ENCODE measurements at regions not wholly inside any gene's neighbourhood (a gene's known extent, or its start where the extent isn't known, plus 50 kb on each side); places are given as distances from the start of the nearest gene placed in this dataset.

- TF ChIP-seq, protein P1, sequence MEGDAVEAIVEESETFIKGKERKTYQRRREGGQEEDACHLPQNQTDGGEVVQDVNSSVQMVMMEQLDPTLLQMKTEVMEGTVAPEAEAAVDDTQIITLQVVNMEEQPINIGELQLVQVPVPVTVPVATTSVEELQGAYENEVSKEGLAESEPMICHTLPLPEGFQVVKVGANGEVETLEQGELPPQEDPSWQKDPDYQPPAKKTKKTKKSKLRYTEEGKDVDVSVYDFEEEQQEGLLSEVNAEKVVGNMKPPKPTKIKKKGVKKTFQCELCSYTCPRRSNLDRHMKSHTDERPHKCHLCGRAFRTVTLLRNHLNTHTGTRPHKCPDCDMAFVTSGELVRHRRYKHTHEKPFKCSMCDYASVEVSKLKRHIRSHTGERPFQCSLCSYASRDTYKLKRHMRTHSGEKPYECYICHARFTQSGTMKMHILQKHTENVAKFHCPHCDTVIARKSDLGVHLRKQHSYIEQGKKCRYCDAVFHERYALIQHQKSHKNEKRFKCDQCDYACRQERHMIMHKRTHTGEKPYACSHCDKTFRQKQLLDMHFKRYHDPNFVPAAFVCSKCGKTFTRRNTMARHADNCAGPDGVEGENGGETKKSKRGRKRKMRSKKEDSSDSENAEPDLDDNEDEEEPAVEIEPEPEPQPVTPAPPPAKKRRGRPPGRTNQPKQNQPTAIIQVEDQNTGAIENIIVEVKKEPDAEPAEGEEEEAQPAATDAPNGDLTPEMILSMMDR (IDR thresholded peaks at IDR 0.05; ENCODE audit: poor library complexity, severe bottlenecking), result no peak
- TF ChIP-seq RAD21 (conservative IDR thresholded peaks at IDR 0.05), result no peak
- no peak for TF ChIP-seq EZH2 (IDR thresholded peaks at IDR 0.05; ENCODE audit: borderline replicate concordance, insufficient read depth, low read length, poor library complexity, severe bottlenecking)
- TF ChIP-seq MXI1 (conservative IDR thresholded peaks at IDR 0.05; ENCODE audit: poor library complexity, severe bottlenecking), result no peak
- TF ChIP-seq POLR2AphosphoS5 (IDR thresholded peaks at IDR 0.05), result no peak
- no peak for TF ChIP-seq EP300 (conservative IDR thresholded peaks at IDR 0.05; ENCODE audit: poor library complexity, severe bottlenecking)
- no peak for TF ChIP-seq TAF1 (IDR thresholded peaks at IDR 0.05; ENCODE audit: low read depth)
- TF ChIP-seq, protein P2, sequence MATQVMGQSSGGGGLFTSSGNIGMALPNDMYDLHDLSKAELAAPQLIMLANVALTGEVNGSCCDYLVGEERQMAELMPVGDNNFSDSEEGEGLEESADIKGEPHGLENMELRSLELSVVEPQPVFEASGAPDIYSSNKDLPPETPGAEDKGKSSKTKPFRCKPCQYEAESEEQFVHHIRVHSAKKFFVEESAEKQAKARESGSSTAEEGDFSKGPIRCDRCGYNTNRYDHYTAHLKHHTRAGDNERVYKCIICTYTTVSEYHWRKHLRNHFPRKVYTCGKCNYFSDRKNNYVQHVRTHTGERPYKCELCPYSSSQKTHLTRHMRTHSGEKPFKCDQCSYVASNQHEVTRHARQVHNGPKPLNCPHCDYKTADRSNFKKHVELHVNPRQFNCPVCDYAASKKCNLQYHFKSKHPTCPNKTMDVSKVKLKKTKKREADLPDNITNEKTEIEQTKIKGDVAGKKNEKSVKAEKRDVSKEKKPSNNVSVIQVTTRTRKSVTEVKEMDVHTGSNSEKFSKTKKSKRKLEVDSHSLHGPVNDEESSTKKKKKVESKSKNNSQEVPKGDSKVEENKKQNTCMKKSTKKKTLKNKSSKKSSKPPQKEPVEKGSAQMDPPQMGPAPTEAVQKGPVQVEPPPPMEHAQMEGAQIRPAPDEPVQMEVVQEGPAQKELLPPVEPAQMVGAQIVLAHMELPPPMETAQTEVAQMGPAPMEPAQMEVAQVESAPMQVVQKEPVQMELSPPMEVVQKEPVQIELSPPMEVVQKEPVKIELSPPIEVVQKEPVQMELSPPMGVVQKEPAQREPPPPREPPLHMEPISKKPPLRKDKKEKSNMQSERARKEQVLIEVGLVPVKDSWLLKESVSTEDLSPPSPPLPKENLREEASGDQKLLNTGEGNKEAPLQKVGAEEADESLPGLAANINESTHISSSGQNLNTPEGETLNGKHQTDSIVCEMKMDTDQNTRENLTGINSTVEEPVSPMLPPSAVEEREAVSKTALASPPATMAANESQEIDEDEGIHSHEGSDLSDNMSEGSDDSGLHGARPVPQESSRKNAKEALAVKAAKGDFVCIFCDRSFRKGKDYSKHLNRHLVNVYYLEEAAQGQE (IDR thresholded peaks at IDR 0.05; ENCODE audit: borderline replicate concordance), result no peak
- no peak for TF ChIP-seq SMC3 (conservative IDR thresholded peaks at IDR 0.05; ENCODE audit: poor library complexity)
- Histone ChIP-seq H3K27me3 (ENCODE audit: insufficient read depth, low read depth, low read length) (no peaks in the 10 kb centered on the region), H3F3A (ENCODE audit: insufficient read depth, low read length, poor library complexity, severe bottlenecking) (no peaks in the 10 kb centered on the region), H3K27ac (ENCODE audit: low read length) (no peak overlapping the region), H3K36me3 (ENCODE audit: insufficient read depth, low read length) (no peaks in the 10 kb centered on the region), H3K9me3 (ENCODE audit: low read length) (no peaks in the 10 kb centered on the region), H3K4me2 (ENCODE audit: low read length) (no peak overlapping the region), H3K4me3 (ENCODE audit: low read length) (no peak overlapping the region), H3K9me2 (ENCODE audit: insufficient read depth, low read length) (no peaks in the 10 kb centered on the region), H4K20me1 (ENCODE audit: insufficient read depth) (no peaks in the 10 kb centered on the region), H2AFZ (ENCODE audit: low read depth, low read length) (no peak overlapping the region), H3K9ac (ENCODE audit: low read length) (no peak overlapping the region), H3K79me2 (replicated peaks; ENCODE audit: insufficient read depth, low read length) (no peaks in the 10 kb centered on the region)
Observed at GRCh38 chr3:6097556-6097955, 763.4 kb upstream of the GRM7 start.

GRCh38 chr3:6098516-6099157 is 762.3 kb upstream of the GRM7 start:
- Histone ChIP-seq H4K20me1 (ENCODE audit: insufficient read depth) (no peaks in the 10 kb centered on the region), H3K27ac (ENCODE audit: low read length) (no peak overlapping the region), H3K27me3 (ENCODE audit: insufficient read depth, low read depth, low read length) (no peaks in the 10 kb centered on the region), H3K36me3 (ENCODE audit: insufficient read depth, low read length) (no peaks in the 10 kb centered on the region), H2AFZ (ENCODE audit: low read depth, low read length) (no peak overlapping the region), H3K4me3 (ENCODE audit: low read length) (no peak overlapping the region), H3K9me3 (ENCODE audit: low read length) (no peaks in the 10 kb centered on the region), H3K9me2 (ENCODE audit: insufficient read depth, low read length) (no peaks in the 10 kb centered on the region), H3F3A (ENCODE audit: insufficient read depth, low read length, poor library complexity, severe bottlenecking) (no peaks in the 10 kb centered on the region), H3K4me2 (ENCODE audit: low read length) (no peak overlapping the region), H3K79me2 (replicated peaks; ENCODE audit: insufficient read depth, low read length) (no peaks in the 10 kb centered on the region), H3K9ac (ENCODE audit: low read length) (no peak overlapping the region)
- TF ChIP-seq MXI1 (conservative IDR thresholded peaks at IDR 0.05; ENCODE audit: poor library complexity, severe bottlenecking) (no peak), TAF1 (IDR thresholded peaks at IDR 0.05; ENCODE audit: low read depth) (no peak), POLR2AphosphoS5 (IDR thresholded peaks at IDR 0.05) (no peak), RAD21 (conservative IDR thresholded peaks at IDR 0.05) (no peak), EP300 (conservative IDR thresholded peaks at IDR 0.05; ENCODE audit: poor library complexity, severe bottlenecking) (no peak), SMC3 (conservative IDR thresholded peaks at IDR 0.05; ENCODE audit: poor library complexity) (no peak), EZH2 (IDR thresholded peaks at IDR 0.05; ENCODE audit: borderline replicate concordance, insufficient read depth, low read length, poor library complexity, severe bottlenecking) (no peak)
- TF ChIP-seq, protein P2 (IDR thresholded peaks at IDR 0.05; ENCODE audit: borderline replicate concordance), result no peak
- TF ChIP-seq, protein P1 (IDR thresholded peaks at IDR 0.05; ENCODE audit: poor library complexity, severe bottlenecking), result no peak
